Neural cell (in vitro differentiated cells): ENCODE measurements at regions not wholly inside any gene's neighbourhood (a gene's known extent, or its start where the extent isn't known, plus 50 kb on each side); places are given as distances from the start of the nearest gene placed in this dataset.

Source experiments
- H2AFZ ChIP-seq: fragments of 200-600, 300-800 bp; sonication (generic), shearing (Covaris generic); 2 replicates; pipeline ENCODE4 v1.6.0; 2014; ENCODE audit warnings: low read depth, mild to moderate bottlenecking, antibody characterized with exemption, low read length, moderate library complexity
- H3F3A ChIP-seq: fragments of 200-600 bp; shearing (Covaris generic); 2 replicates; pipeline ENCODE4 v1.6.1; 2016; ENCODE audit warnings: mild to moderate bottlenecking, moderate library complexity, mixed read lengths, antibody characterized with exemption, low read length; ENCODE audit not compliant: insufficient read depth, poor library complexity, severe bottlenecking
- H3K27ac ChIP-seq: fragments of 200-600, 300-800 bp; sonication (generic), shearing (Covaris generic); 2 replicates; pipeline ENCODE4 v1.5.1; 2014; ENCODE audit warnings: mild to moderate bottlenecking, low read length, moderate library complexity
- H3K27me3 ChIP-seq: fragments of 300-800, 200-600 bp; sonication (generic), shearing (Covaris generic); 2 replicates; pipeline ENCODE4 v1.6.0; 2014; ENCODE audit warnings: mild to moderate bottlenecking, low read depth, low read length, moderate library complexity; ENCODE audit not compliant: insufficient read depth
- H3K36me3 ChIP-seq: fragments of 300-800, 200-600 bp; sonication (generic), shearing (Covaris generic); 2 replicates; pipeline ENCODE4 v1.5.1; 2014; ENCODE audit warnings: mild to moderate bottlenecking, antibody characterized with exemption, low read length, moderate library complexity; ENCODE audit not compliant: insufficient read depth
- H3K4me2 ChIP-seq: fragments of 300-800, 200-600 bp; sonication (generic), shearing (Covaris generic); 2 replicates; pipeline ENCODE4 v1.6.0; 2014; ENCODE audit warnings: mild to moderate bottlenecking, low read length
- H3K4me3 ChIP-seq: fragments of 300-800, 200-600 bp; sonication (generic), shearing (Covaris generic); 2 replicates; pipeline ENCODE4 v1.5.1; 2014; ENCODE audit warnings: mild to moderate bottlenecking, low read length, moderate library complexity
- H3K79me2 ChIP-seq: fragments of 200-600 bp; shearing (Covaris generic); replicated peaks from 2 replicates; pipeline ENCODE4 v1.6.0; 2014; ENCODE audit warnings: mild to moderate bottlenecking, low read length, moderate library complexity; ENCODE audit not compliant: insufficient read depth
- H3K9ac ChIP-seq: fragments of 300-800, 200-600 bp; sonication (generic), shearing (Covaris generic); 2 replicates; pipeline ENCODE4 v1.6.1; 2016; ENCODE audit warnings: mild to moderate bottlenecking, low read length, mixed read lengths
- H3K9me2 ChIP-seq: fragments of 200-600 bp; shearing (Covaris generic); 2 replicates; pipeline ENCODE4 v1.6.1; 2016; ENCODE audit warnings: mild to moderate bottlenecking, low read length, mixed read lengths; ENCODE audit not compliant: insufficient read depth
- H3K9me3 ChIP-seq: fragments of 200-600, 300-800 bp; sonication (generic), shearing (Covaris generic); 2 replicates; pipeline ENCODE4 v1.6.1; 2016; ENCODE audit warnings: mild to moderate bottlenecking, mixed run types, low read length, moderate library complexity, mixed read lengths
- H4K20me1 ChIP-seq: fragments of 200-600 bp; shearing (Covaris generic); 2 replicates; pipeline ENCODE4 v1.6.1; 2016; ENCODE audit warnings: mild to moderate bottlenecking, mixed run types; ENCODE audit not compliant: insufficient read depth
- CTCF ChIP-seq: fragments of 450-650 bp; IDR thresholded peaks from 2 replicates; pipeline ENCODE4 v1.5.1; 2014; ENCODE audit warnings: antibody characterized with exemption, mild to moderate bottlenecking, moderate library complexity; ENCODE audit not compliant: poor library complexity, severe bottlenecking
- EP300 ChIP-seq: fragments of 450-650 bp; conservative IDR thresholded peaks from 2 replicates; pipeline ENCODE4 v1.6.1; 2014; ENCODE audit warnings: antibody characterized with exemption, mild to moderate bottlenecking, moderate library complexity; ENCODE audit not compliant: poor library complexity, severe bottlenecking
- EZH2 ChIP-seq: fragments of 200-600, 300-800 bp; shearing (Covaris generic), sonication (generic); IDR thresholded peaks from 2 replicates; pipeline ENCODE4 v1.6.1; 2014; ENCODE audit warnings: antibody characterized with exemption, low read length, borderline replicate concordance, mild to moderate bottlenecking; ENCODE audit not compliant: insufficient read depth, poor library complexity, severe bottlenecking
- MXI1 ChIP-seq: fragments of 450-650 bp; conservative IDR thresholded peaks from 2 replicates; pipeline ENCODE4 v1.6.1; 2014; ENCODE audit warnings: antibody characterized with exemption, mild to moderate bottlenecking; ENCODE audit not compliant: poor library complexity, severe bottlenecking
- POLR2AphosphoS5 ChIP-seq: IDR thresholded peaks from 2 replicates; pipeline ENCODE4 v1.6.1; 2012
- RAD21 ChIP-seq: fragments of 450-650 bp; conservative IDR thresholded peaks from 2 replicates; pipeline ENCODE4 v1.6.1; 2014; ENCODE audit warnings: antibody characterized with exemption, mild to moderate bottlenecking, moderate library complexity
- SMC3 ChIP-seq: fragments of 450-650 bp; conservative IDR thresholded peaks from 2 replicates; pipeline ENCODE4 v1.6.1; 2014; ENCODE audit warnings: antibody characterized with exemption, mild to moderate bottlenecking, moderate library complexity; ENCODE audit not compliant: poor library complexity
- TAF1 ChIP-seq: IDR thresholded peaks from 2 replicates; pipeline ENCODE4 v1.6.1; 2012; ENCODE audit warnings: low read depth
- TF ChIP-seq, protein P1 (sequence below): IDR thresholded peaks from 2 replicates; pipeline ENCODE4 v1.6.1; 2012; ENCODE audit warnings: borderline replicate concordance

GRCh38 chrX:95911062-95911461 lies 773.6 kb upstream of the DIAPH2 start:
- Histone ChIP-seq H3K79me2 (no peaks in the 10 kb centered on the region), H2AFZ (no peak overlapping the region), H3K27me3 (no peaks in the 10 kb centered on the region), H3K4me3 (no peak overlapping the region), H3K4me2 (no peak overlapping the region), H3K9ac (no peak overlapping the region), H3K9me2 (no peaks in the 10 kb centered on the region), H3K27ac (no peak overlapping the region), H3F3A (no peaks in the 10 kb centered on the region), H3K36me3 (no peaks in the 10 kb centered on the region), H3K9me3 (no peaks in the 10 kb centered on the region), H4K20me1 (no peaks in the 10 kb centered on the region)
- TF ChIP-seq MXI1 (no peak), CTCF (no peak), POLR2AphosphoS5 (no peak)

- H3K27me3 ChIP-seq, result no peaks in the 10 kb centered on the region
Observed at GRCh38 chrX:95919605-95920004, 765.0 kb upstream of the DIAPH2 start.

More at GRCh38 chrX:95919605-95920004, 765.0 kb upstream of the DIAPH2 start:
- Histone ChIP-seq H4K20me1 (no peaks in the 10 kb centered on the region), H3K27ac (no peak overlapping the region), H3K9me3 (no peaks in the 10 kb centered on the region), H3K4me2 (no peak overlapping the region), H3K79me2 (no peaks in the 10 kb centered on the region), H3K36me3 (no peaks in the 10 kb centered on the region), H3F3A (no peaks in the 10 kb centered on the region), H3K4me3 (no peak overlapping the region), H2AFZ (no peak overlapping the region), H3K9me2 (no peaks in the 10 kb centered on the region), H3K9ac (no peak overlapping the region)
- TF ChIP-seq SMC3 (no peak), TAF1 (no peak), EZH2 (no peak), POLR2AphosphoS5 (no peak), EP300 (no peak), RAD21 (no peak), MXI1 (no peak), CTCF (no peak)
- TF ChIP-seq, protein P1, sequence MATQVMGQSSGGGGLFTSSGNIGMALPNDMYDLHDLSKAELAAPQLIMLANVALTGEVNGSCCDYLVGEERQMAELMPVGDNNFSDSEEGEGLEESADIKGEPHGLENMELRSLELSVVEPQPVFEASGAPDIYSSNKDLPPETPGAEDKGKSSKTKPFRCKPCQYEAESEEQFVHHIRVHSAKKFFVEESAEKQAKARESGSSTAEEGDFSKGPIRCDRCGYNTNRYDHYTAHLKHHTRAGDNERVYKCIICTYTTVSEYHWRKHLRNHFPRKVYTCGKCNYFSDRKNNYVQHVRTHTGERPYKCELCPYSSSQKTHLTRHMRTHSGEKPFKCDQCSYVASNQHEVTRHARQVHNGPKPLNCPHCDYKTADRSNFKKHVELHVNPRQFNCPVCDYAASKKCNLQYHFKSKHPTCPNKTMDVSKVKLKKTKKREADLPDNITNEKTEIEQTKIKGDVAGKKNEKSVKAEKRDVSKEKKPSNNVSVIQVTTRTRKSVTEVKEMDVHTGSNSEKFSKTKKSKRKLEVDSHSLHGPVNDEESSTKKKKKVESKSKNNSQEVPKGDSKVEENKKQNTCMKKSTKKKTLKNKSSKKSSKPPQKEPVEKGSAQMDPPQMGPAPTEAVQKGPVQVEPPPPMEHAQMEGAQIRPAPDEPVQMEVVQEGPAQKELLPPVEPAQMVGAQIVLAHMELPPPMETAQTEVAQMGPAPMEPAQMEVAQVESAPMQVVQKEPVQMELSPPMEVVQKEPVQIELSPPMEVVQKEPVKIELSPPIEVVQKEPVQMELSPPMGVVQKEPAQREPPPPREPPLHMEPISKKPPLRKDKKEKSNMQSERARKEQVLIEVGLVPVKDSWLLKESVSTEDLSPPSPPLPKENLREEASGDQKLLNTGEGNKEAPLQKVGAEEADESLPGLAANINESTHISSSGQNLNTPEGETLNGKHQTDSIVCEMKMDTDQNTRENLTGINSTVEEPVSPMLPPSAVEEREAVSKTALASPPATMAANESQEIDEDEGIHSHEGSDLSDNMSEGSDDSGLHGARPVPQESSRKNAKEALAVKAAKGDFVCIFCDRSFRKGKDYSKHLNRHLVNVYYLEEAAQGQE, result no peak
